Left cardiac atrium (tissue), 4 donors: ENCODE measurements at regions not wholly inside any gene's neighbourhood (a gene's known extent, or its start where the extent isn't known, plus 50 kb on each side); places are given as distances from the start of the nearest gene placed in this dataset.
"Not testable (repeated sequence)": the region's sequence is repeated elsewhere in the genome, so short reads cannot be mapped to it uniquely, and the experiment has no call there.

ENCODE experiments used
- ATAC-seq, 2 donors: fragments of 200-7000 bp; cut with Tn5 transposase; one replicate each; pipeline ENCODE4 v1.9.1; 2020; ENCODE audit warnings: mild to moderate bottlenecking in 2 of 2, moderate library complexity in 2 of 2
- DNase-seq: peaks from one replicate; pipeline ENCODE4 v3.0.0-alpha.2; 2020
- intact Hi-C, 2 donors: fragments of 100-400 bp; cut with DNase I; formaldehyde crosslinking; loops; one replicate each; pipeline versions ENCODE4 v1.14.1 to v1.15.1; 2022 to 2023
- donor health status: DM: no; HTN: yes; CAD: no.
- donor health status: DM: no; HTN: yes; CAD: no; lungs with severe emphysema.
- donor health status: DM: yes; HTN: yes; CAD: no.
- donor health status: Dilated cardiomyopathy.

- intact Hi-C loops = no loop called here
- DNase-seq = no peak
- no peak for ATAC-seq
These were observed 950.4 kb upstream of the LRFN5 start for GRCh38 chr14:40656311-40656710.

DNA sequence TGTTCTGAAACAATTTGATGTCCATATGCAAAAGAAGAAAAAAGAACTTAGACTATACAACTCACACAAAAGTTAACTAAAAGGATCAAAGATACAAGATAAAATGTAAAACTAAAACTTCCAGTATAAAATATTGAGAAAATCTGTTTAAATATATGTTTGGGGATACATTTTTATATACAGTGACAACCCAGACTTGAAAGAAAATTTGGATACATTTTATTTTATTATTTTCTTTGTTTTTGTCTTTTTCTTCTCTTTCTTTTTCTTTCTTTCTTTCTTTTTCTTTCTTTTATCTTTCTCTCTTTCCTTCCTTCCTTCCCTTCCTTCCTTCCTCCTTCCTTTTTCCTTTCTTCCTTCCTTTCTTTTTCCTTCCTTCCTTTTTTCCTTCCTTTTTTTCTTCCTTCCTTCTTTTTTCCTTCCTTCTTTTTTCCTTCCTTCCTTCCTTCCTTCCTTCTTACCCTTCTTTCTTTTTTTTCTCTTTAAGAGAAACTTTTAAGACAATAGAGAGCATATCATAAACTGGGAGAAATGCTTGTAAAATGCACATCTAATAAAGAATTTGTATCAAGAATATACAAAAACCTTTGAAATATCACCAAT lies 954.5 kb upstream of the LRFN5 start:
- ATAC-seq = no peak
- no peak for DNase-seq
- intact Hi-C loops = no loop called here

DNA sequence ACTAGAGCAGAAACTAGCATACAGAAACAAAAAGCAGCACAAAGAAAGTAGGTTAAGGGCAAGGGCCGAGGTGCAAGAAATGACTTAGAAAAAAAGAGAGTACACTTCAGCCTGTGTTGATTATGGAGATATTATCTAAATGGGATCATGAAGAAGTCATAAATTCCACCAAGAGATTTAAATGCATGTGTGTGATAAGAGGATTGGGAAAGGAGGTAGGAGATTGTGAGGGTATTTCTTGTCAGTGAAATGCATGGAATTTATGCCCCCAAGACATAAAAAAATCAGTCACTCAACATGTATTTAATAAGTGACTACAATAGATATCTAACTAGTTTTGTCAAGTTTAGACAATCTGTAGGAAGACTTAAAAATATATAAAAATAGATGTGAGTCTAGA lies 976.2 kb upstream of the LRFN5 start:
- ATAC-seq (no peak), DNase-seq (no peak)
- intact Hi-C loops = no loop called here

- DNase-seq, intact Hi-C loops, ATAC-seq: not testable (repeated sequence)
These were observed 977.0 kb upstream of the LRFN5 start for GRCh38 chr14:40629551-40630137.

DNA sequence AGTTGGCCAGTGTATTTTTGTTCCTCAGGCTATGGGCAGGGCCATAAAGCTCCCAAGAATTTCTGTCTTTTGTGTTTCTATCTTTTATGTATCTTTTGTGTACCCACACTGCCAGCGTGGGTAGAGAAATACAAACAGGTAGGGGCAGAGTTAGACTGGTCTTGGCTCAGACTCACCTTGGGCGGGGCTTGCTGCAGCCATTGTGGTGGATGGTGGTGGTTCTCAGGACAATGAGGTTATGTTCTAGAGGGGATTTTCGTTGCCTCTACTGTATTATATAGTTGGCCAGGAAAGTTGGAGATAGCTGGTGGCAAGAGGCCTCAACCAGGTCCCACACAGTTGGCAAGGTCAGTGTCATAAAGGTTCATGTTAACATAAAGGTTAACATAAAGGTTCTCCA lies 977.5 kb upstream of the LRFN5 start:
- intact Hi-C loops = no loop called here
- DNase-seq (no peak), ATAC-seq (no peak)

DNA sequence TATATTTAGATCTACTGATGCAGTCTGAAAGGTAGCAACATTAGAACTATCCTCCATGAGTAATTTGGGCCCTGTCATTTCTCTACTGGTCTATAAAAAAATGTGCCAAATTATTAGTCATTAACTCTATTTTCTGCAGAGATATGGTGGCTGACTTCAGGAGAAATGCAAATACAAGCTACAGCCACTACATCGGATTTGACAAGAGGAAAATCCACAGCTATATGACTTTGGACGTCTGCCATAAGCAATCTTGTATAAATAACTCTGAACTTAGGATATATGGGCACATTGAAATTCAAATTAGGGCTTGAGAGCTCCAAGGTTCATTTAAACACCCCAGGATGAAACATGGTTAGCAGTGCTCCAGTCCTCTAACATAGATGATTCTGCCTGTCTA lies 983.0 kb upstream of the LRFN5 start:
- ATAC-seq = no peak
- intact Hi-C loops = no loop called here

DNA sequence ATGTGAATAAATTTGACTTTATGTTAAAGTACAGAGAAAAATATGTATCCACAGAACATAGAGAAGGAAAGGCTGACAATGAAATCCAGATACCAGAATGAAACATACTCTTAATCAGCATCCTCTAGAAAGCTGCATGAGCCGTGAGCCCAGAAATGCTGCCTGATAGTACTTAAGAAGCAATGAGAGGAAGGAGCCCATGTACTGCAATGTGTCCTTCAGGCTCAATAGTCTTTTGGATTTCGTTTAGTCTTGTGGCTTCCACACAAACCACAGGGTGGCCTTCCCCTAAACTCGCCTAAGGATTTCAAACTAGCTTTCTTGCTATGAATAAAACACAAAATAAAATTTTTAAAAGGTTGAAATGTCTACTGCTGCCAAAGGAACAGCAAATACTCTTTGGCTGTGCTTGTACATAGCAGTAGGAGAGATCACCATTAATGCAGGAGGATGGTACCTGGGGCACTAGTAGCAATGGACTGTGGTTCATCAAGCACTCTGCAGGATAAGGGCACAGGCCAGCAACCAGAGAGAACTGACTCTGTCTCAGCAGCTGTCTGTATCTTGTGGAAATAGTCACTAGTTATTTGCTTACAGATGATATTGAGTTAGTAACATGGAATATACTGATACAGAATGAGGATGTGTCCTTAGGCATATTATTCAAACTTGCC lies 988.3 kb upstream of the LRFN5 start:
- no peak for DNase-seq
- ATAC-seq = no peak
- intact Hi-C loops = no loop called here

More for the DNA sequence above, 983.0 kb upstream of the LRFN5 start:
- no peak for DNase-seq

DNA sequence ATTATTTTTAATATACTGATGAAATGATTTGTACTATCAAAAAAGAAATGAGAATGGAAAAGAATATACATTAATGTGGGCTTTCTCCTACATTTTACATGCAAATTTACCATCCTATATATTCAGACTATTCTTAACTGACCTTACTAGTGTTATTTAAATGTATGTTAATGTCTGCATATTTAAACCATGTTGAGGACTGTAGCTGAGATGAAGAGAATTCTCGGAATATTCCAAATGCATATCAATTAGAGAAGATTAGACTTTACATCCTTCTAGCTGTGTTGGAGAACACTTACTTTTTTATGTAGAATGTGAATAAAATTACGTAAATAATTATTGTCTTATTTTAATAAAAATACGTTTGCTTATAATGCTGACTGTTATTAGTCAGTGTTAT lies 990.1 kb upstream of the LRFN5 start:
- no peak for DNase-seq
- ATAC-seq = no peak
- intact Hi-C loops = no loop called here

DNA sequence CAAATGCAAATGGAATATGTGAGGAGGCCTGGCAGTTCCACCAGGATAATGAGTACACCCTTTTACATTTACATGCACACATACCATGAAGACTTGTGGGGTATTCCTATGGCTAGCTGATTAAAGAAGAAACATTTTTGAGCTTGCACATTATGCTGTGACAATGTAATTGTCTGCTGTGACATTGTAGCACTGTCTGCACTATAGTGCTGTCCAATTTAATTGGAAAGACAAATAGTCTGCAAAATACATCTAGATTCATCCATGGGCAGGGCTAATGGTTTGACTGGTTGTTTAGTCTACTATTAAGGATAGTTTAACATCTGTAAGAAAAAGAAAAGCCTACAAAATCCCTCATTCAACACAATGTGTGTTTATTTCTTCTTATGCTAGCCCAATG lies 1005.6 kb upstream of the LRFN5 start:
- intact Hi-C loops = no loop called here
- DNase-seq (no peak), ATAC-seq (no peak)

GRCh38 chr14:40599725-40600124 lies 1007.0 kb upstream of the LRFN5 start:
- DNase-seq = no peak
- intact Hi-C loops = no loop called here
- peak in 1 of 2 donors; percentile 92 for ATAC-seq

DNA sequence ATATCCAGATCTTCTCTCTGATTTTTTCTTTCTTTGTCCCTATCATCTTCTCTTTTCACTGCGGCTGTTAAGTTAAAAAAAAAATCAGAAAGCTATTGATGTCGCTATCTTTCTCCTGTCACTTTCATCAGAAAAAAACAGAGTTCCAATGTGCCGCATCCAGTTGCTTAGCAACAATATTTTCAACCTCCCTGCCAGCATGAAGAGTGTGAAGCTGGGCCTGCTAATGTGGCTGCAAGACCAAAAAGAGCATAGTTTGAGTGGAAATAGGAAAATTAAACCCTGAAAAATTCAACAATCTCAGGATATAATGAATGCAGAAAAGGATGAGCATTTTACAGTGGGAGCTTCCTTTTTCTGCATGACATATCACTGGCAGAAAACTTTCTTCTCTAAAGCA lies 1025.4 kb upstream of the LRFN5 start:
- intact Hi-C loops = no loop called here
- ATAC-seq = no peak

GRCh38 chr14:40576880-40577478 lies 1029.7 kb upstream of the LRFN5 start:
- DNase-seq (no peak), ATAC-seq (no peak)
- intact Hi-C loops = no loop called here

More for the DNA sequence above, 1025.4 kb upstream of the LRFN5 start:
- no peak for DNase-seq

- DNase-seq = no peak
- no peak for ATAC-seq
- intact Hi-C loops = no loop called here
These were observed 1031.9 kb upstream of the LRFN5 start for GRCh38 chr14:40574780-40575179.

- no peak for ATAC-seq
- no peak for DNase-seq
- intact Hi-C loops = no loop called here
These were observed 1081.4 kb upstream of the LRFN5 start for GRCh38 chr14:40525314-40525713.

- no peak for DNase-seq
- no peak for ATAC-seq
- intact Hi-C loops = no loop called here
These were observed 1083.6 kb upstream of the LRFN5 start for GRCh38 chr14:40523123-40523522.

DNA sequence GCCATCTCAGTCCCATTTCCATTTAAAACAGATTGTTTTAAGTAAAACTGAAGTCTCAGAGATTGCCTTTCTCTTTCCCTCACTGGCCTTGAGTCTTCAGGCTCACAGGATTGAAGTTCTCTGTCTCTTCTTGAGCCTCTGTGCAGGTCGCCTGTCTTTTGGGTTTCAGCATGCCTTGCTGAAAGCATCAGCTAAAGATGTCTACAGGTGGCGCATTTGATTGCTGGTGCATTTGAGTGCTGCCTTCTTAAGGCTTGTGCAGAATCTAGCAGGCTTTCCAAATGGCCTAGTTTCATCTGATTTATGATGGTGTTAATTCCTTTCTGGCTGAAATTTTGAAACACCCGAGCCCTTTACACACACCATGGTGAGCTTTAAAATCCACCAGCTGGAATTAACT lies 1062.2 kb upstream of the FBXO33 start:
- ATAC-seq (no peak), DNase-seq (no peak)
- intact Hi-C loops = no loop called here

DNA sequence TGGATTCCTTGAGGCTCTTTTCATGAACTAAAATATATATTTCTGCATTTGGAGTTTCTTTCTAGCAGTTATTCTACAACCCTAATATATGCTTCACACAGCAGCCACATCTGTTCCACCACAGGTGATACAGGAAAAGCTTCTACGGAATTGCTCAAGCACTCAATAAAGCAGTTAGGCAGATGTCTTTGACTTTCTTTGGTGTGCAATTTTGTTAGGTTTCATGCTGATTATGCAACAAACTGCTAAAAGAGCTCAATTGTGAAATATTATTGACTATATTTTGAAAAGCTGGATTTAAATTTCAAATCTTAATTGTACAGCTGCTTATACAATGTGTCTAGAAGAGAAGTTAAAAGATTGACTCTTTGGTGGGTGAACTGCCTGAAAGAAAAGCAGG lies 1055.6 kb upstream of the FBXO33 start:
- no peak for ATAC-seq
- intact Hi-C loops = no loop called here
- DNase-seq = no peak

- no peak for DNase-seq
- intact Hi-C loops = no loop called here
- no peak for ATAC-seq
These were observed 1053.5 kb upstream of the FBXO33 start for GRCh38 chr14:40485688-40486087.

- ATAC-seq (no peak), DNase-seq (no peak)
- intact Hi-C loops = no loop called here
These were observed 1043.8 kb upstream of the FBXO33 start for GRCh38 chr14:40476005-40476404.

- ATAC-seq (no peak), DNase-seq (no peak)
- intact Hi-C loops = no loop called here
These were observed 1035.7 kb upstream of the FBXO33 start for GRCh38 chr14:40467969-40468368.

GRCh38 chr14:40464531-40464930 lies 1032.3 kb upstream of the FBXO33 start:
- intact Hi-C loops = no loop called here
- DNase-seq = no peak
- no peak for ATAC-seq
